T47D (cell line): ENCODE measurements at regions not wholly inside any gene's neighbourhood (a gene's known extent, or its start where the extent isn't known, plus 50 kb on each side); places are given as distances from the start of the nearest gene placed in this dataset.

ENCODE experiments used
- DNase-seq, 2 experiments: peaks; one replicate each; pipeline versions ENCODE4 v3.0.0 to v3.0.0-alpha.2; 2011 to 2012; ENCODE audit warnings: low read depth in 1 of 2, low spot score in 1 of 2
- JUND ChIP-seq: IDR thresholded peaks from 2 replicates; pipeline ENCODE4 v1.6.1; 2012; ENCODE audit warnings: low read depth
- in situ Hi-C: cut with HindIII; loops from 2 replicates; pipeline ENCODE4 v1.10.0; 2016; ENCODE audit warnings: low sequenced_read_pairs, low pct_unique_long_range_greater_than_20kb

DNA sequence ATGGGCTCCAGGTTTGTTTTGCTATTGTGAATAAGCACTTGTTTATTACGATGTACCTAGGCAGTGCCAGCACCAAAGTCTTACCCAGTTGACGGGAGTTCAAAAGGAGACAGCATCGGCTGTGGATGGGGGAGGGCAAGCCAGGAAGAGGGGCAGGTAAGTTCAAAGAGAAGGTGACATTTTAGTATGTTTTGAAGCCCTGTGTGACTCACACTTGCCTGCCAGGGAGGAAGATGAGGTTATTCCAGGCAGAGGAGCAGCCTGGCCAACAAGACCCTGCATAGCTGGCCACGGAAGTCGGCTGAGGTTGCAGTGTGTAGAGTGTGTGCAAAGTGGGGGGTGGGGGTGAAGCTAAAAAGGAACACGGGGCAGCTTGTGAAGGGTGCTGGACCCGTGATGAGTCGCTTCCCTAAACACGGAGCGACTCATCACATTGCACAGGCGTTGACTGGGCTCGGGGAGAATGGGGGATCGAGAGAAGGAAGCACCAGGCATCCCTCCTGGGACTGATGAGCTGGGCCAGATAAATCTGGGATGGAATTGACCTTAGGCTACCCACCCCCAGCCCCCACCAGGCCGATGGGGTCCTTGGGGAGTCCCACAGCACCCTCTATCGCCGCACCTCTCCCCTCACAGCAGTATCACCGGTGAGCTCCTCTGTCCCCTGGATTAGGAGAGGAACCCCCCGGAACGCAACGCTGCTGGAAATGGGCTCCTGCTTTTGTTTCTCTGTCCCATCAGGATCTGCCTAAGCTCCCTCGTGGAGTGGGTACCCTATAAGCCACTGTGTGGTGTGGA lies 97.9 kb upstream of the IKZF1 start:
- no peak for DNase-seq
- TF ChIP-seq JUND: no peak
- in situ Hi-C loops: no loop called here

DNA sequence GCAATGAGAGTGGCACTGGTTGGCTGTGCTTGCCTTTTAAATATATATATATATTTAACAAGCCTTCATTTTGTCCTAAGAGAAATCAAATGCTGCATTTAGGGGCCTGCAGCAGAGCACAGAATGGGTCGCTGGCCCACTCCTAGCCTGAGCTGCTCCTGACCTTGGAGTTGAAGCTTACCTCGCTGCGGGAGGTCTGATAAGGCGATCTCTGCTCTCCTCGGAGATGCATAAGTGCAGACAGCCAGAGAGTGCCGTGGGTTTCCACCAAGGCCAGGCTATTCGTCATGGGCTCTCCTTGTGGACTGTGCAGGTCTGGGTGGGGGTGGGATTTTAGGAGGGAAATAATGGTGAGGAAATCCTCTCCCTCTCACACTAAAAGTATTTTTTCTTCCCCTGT lies 99.5 kb upstream of the IKZF1 start:
- no peak for DNase-seq
- no peak for TF ChIP-seq JUND
- in situ Hi-C loops: no loop called here

DNA sequence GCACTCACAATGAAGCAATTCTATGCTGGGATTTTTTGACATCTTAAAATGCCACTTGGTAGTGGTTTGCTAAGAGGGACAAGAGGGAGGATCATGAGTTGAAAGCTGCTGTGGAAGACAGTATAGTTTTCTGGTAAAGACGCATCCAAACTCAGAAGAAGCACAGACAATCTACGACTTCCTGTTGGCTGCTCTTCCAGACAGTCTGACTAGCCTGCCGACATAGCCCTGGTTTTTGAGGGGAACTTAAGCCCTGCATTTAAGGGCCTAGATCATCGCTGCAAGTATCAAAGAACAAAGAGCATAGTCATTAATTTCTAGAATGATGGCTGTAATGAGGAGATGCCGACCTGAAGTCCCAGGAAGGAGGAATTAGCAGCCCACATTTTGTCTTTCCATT lies 99.9 kb upstream of the IKZF1 start:
- DNase-seq: no peak
- no peak for TF ChIP-seq JUND
- in situ Hi-C loops: no loop called here

DNA sequence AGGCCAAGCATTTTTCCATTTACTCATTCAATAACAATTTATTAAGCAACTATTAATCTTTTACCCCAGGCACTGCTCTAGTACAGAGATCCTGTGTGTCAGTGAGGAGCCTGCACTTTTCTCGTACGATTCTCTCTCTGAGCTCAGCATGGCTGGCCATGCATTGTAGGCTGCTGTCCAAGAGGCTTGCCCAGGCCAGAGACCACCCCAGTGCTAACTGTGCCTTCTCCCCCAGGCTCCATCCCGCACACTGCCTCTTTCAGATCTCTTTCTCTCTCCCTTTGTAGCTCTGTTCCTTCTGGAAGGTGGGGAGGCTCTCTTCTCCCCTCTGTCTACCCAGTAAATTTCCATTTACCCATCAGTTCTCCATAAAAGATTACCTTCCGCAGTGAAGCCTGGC lies 101.0 kb upstream of the IKZF1 start:
- no peak for DNase-seq
- in situ Hi-C loops: no loop called here
- no peak for TF ChIP-seq JUND

DNA sequence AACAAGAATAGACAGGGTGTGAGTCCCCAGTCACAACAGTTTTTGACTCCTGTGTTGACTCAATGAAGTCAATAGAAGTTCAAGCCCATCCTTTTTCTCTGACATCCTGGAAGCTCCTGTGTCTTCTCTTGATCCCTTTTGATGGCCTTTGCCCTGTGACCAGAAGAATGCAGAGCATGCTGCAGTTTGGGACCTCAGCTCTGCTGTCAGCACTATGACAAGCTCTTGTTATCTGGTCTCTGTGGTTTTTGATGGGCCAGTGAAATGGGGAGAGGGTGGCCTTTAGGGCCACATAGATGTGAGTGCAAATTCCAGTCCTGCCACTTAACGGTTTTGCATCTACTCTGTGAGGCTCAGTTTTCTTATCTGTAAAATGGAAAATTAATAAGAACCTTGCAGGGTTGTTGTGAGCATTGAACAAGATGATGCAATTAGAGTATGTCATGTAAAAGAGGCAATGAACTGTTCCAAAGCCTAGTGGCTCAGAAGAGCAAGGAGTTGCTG lies 102.4 kb upstream of the IKZF1 start:
- in situ Hi-C loops: no loop called here
- DNase-seq: no peak
- TF ChIP-seq JUND: no peak

DNA sequence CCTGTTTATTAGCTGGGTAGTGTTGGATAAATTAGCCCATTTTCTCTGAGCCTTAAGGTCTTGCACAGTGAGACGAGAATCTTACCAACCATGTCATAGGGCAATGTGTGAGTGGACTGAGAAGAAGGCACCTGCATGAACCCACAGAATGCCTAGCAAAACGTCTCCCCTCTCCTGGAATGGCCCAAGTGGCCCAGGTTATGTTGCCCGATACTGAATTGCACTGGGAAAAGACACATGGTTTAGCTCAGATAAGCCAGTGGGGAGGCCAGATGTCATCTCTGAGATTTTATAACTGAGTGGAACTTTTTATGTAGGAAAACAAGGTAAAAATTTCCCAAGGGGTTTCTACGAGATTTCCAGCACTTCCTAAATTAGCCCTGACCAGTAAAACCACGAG lies 104.7 kb upstream of the IKZF1 start:
- in situ Hi-C loops: no loop called here
- TF ChIP-seq JUND: no peak

DNA sequence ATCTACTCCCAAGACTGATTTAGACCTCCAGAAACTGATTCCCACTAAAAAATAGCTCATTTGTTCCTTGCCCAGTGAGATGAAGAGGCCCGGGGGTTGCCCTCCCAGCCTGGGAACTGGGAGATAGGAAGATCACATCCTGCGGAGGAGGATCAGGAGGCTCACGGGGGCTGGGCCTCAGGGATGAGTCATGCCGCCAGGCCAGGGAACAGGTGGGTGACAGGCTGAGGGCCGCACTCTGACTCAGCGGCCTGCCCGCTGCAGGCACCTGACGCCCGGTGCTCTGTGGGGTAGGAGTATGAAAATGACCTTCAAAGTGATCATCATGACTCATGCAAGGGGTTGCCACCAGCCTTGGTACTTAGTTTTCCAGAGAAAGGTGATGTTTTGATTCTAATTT lies 104.5 kb upstream of the ZPBP start:
- TF ChIP-seq JUND: no peak
- in situ Hi-C loops: no loop called here
- no peak for DNase-seq

More for the DNA sequence above, 104.7 kb upstream of the IKZF1 start:
- DNase-seq: no peak

DNA sequence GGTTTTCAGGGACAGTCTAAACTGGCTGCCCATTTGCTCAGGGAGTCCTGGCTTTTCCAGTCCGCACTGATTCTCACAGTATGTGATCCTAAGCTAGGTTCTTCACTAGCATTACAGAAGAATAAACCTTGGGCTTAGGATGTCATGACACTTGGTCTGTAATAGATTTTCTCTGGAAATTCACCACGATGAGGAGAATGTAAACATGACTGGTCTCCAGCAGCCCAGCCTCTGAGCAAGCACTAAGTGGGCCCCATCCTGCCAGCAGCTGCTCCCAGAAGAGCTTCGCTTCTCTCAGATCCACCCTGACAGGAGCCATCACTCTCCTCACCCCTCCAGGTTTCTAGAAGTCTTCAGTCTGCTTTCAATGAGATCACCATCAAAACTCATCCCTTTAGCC lies 103.7 kb upstream of the ZPBP start:
- in situ Hi-C loops: no loop called here
- TF ChIP-seq JUND: no peak
- no peak for DNase-seq

DNA sequence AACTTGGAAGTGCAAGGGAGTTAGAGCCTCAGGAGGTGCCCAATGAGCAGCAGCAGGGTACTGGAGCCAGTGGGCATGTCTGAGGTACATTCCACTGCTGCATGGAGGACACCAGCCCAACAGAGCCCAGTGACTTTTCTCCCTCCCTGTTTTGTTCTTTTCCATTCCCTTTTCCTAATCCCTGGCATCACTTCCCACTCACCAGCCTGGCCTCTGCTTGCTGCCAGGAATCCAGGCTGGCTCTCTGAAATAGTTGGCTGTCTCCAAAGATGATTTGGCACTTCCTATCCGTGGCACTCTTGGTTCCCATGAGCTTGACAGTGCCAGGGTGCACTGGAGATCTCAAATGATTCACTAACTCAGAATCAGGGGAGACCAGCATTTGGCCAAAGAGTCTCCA lies 97.7 kb upstream of the ZPBP start:
- no peak for TF ChIP-seq JUND
- no peak for DNase-seq
- in situ Hi-C loops: no loop called here

DNA sequence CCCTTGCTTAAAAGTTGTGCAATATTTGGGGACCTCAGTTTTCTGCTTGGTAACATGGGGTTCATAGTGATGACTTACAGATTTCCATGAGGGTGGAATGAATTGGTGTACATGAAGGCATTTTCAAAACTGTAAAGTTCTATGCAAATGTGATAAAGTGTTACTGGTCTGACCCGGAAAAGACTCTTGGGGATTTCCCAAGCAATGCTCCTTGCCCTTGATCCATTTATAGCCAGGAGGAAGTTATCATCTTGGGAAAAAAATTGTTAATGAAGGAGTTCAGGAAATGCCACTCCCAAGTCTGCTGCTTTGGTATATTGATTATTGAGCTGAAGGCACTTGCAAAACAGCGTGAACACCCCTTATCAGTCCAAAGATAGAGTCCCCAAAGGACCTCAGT lies 96.3 kb upstream of the ZPBP start:
- no peak for DNase-seq
- in situ Hi-C loops: no loop called here
- TF ChIP-seq JUND: no peak

DNA sequence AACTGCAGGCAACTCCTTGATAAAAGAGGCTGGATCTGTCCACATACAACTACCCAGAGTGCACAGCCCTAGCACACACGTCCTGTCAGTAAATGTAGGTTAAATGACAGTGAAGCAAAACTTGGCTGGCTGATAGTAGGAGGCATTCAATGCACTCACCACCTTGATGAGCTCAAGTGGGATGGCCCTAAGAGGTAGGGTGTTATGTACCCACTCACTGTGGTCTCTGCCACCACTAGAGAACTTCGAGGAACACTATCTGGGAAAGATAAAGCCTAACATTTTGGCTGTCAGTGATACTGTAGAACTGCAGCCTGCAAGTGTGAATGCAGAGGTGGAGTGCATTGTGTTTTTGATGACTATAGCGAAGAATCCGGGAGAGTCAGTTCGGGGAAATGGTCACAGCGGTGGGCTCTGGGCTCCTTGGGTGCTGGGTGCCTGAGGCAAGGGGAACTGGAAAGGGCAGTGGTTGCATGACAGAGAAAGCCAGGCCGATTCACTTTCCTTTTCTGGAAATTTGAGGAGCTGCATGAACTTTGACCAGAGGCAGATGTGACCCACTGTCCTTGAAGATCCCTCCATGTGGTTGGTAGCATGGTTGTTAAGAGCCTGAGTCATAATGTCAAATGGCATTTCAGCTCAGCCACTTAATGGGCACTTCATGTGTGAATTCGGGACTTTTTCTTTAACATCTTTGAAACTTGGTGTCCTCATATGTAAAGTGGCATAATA lies 93.1 kb upstream of the ZPBP start:
- in situ Hi-C loops: no loop called here
- no peak for TF ChIP-seq JUND
- DNase-seq: no peak

DNA sequence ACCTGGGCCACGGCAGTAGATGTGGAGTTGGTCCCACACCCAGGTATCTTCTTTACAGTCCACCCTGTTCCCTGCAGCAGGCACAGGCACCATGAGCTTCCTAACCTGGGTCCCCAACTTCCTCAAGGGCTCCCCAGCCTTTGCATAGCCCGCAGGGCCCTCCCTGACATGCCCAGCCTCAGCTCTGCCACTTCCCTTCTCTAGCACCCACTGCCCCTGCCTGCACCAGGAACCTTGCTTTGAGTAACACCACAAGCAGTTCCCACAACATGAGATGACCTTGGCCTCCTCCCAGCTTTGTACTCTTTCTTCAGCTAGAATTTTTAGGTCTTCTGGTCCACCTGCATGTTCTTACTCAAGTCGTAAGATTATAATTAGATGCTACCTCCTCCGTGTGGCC lies 92.2 kb upstream of the ZPBP start:
- in situ Hi-C loops: no loop called here
- no peak for TF ChIP-seq JUND
- no peak for DNase-seq

DNA sequence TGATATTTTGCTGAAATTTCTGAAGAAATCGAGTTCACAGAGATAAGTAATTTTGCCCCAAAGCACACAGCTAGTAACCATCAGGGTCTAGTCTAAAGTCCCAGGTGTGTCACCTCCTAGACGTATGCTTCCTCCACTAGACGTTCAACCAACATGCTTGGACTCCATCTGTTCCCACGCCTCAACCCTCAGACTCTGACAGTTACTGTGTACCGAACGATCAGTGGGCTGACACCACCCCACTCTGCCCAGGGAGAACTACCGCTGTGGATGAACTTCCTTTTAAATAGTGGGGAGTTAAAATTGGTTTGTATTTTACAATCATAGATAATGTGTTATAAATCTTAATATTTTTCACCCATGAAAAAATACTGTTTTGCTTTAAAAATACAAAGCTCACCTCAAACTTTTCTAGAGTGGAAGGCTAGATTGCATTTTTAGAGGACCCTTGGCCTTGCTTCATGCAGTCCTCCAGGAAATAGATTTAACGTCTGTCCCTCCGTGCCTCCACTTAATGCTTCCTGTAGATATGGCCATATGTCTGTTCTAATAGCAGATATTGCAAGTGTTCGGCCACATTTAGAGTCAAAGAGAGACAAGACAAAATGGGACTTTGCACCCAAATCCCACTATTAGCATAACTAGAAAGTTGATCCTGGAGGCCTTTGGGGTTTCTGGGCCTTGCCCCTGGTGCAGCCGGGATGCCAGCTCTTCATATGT lies 91.4 kb upstream of the ZPBP start:
- no peak for DNase-seq
- in situ Hi-C loops: no loop called here
- TF ChIP-seq JUND: no peak
